OCI-LY1 (cell line): ENCODE measurements at regions not wholly inside any gene's neighbourhood (a gene's known extent, or its start where the extent isn't known, plus 50 kb on each side); places are given as distances from the start of the nearest gene placed in this dataset.

Experiments
- H2AFZ ChIP-seq: fragments of 200-600 bp; sonication (generic), shearing (Covaris generic); 2 replicates; pipeline ENCODE4 v1.6.0; 2014; ENCODE audit warnings: antibody characterized with exemption, mild to moderate bottlenecking, low read length
- H3F3A ChIP-seq: fragments of 200-600 bp; sonication (generic), shearing (Covaris generic); 2 replicates; pipeline ENCODE4 v1.6.0; 2014; ENCODE audit warnings: mild to moderate bottlenecking, antibody characterized with exemption, low read length, moderate library complexity; ENCODE audit not compliant: insufficient read depth
- H3K27ac ChIP-seq: fragments of 200-600 bp; sonication (generic); 2 replicates; pipeline ENCODE4 v1.5.1; 2014; ENCODE audit warnings: low read length, mixed run types, mild to moderate bottlenecking, low read depth; ENCODE audit not compliant: poor library complexity, severe bottlenecking
- H3K27me3 ChIP-seq: fragments of 200-600 bp; sonication (generic); 2 replicates; pipeline ENCODE4 v1.6.0; 2014; ENCODE audit warnings: antibody characterized with exemption, mild to moderate bottlenecking, low read length, moderate library complexity; ENCODE audit not compliant: insufficient read depth
- H3K36me3 ChIP-seq: fragments of 200-600 bp; sonication (generic); 2 replicates; pipeline ENCODE4 v1.6.1; 2014; ENCODE audit warnings: mild to moderate bottlenecking, antibody characterized with exemption, low read length, moderate library complexity, mixed read lengths; ENCODE audit not compliant: insufficient read depth
- H3K4me1 ChIP-seq: fragments of 200-600 bp; sonication (generic); 2 replicates; pipeline ENCODE4 v1.5.1; 2014; ENCODE audit warnings: mild to moderate bottlenecking, low read length, moderate library complexity; ENCODE audit not compliant: insufficient read depth, severe bottlenecking
- H3K4me2 ChIP-seq: fragments of 200-600 bp; sonication (generic), shearing (Covaris generic); 2 replicates; pipeline ENCODE4 v1.6.1; 2014; ENCODE audit warnings: low read length
- H3K4me3 ChIP-seq: fragments of 200-600 bp; sonication (generic); 2 replicates; pipeline ENCODE4 v1.5.1; 2014; ENCODE audit warnings: low read length, low read depth, mild to moderate bottlenecking, mixed read lengths; ENCODE audit not compliant: poor library complexity, severe bottlenecking
- H3K79me2 ChIP-seq: fragments of 200-600 bp; shearing (Covaris generic); 2 replicates; pipeline ENCODE4 v1.6.1; 2016; ENCODE audit warnings: mixed run types, low read length, mixed read lengths; ENCODE audit not compliant: insufficient read depth
- H3K9ac ChIP-seq: fragments of 200-600 bp; sonication (generic), shearing (Covaris generic); 2 replicates; pipeline ENCODE4 v1.6.1; 2014; ENCODE audit warnings: mild to moderate bottlenecking, low read length, mixed read lengths
- H3K9me2 ChIP-seq: fragments of 200-600 bp; sonication (generic), shearing (Covaris generic); 2 replicates; pipeline ENCODE4 v1.6.1; 2014; ENCODE audit warnings: low read depth, mild to moderate bottlenecking, low read length, mixed read lengths
- H3K9me3 ChIP-seq: fragments of 200-600 bp; shearing (Covaris generic); 2 replicates; pipeline ENCODE4 v1.6.1; 2014; ENCODE audit warnings: low read length, mixed read lengths
- H4K20me1 ChIP-seq: fragments of 200-600 bp; sonication (generic), shearing (Covaris generic); 2 replicates; pipeline ENCODE4 v1.6.0; 2016; ENCODE audit warnings: mild to moderate bottlenecking, low read length; ENCODE audit not compliant: insufficient read depth
- CTCF ChIP-seq: fragments of 200-600 bp; sonication (generic), shearing (Covaris generic); IDR thresholded peaks from 2 replicates; pipeline ENCODE4 v1.5.1; 2017; ENCODE audit warnings: mild to moderate bottlenecking, antibody characterized with exemption, low read length, moderate library complexity, mixed read lengths
- EZH2 ChIP-seq: fragments of 200-600 bp; sonication (generic), shearing (Covaris generic); IDR thresholded peaks from 2 replicates; pipeline ENCODE4 v1.8.0; 2017; ENCODE audit warnings: borderline replicate concordance, mixed run types, mild to moderate bottlenecking, antibody characterized with exemption, low read length, moderate library complexity, mixed read lengths

GRCh38 chr1:228884615-228885566, 149.6 kb downstream of the RHOU start:
- TF ChIP-seq EZH2: no peak
- no peak for TF ChIP-seq CTCF
- no peaks in the 10 kb centered on the region for H3K79me2 ChIP-seq
- no peaks in the 10 kb centered on the region for H3K36me3 ChIP-seq
- H3K4me3 ChIP-seq: no peak overlapping the region
- H4K20me1 ChIP-seq: no peaks in the 10 kb centered on the region
- H3K4me1 ChIP-seq: no peaks in the 10 kb centered on the region
- H3F3A ChIP-seq: no peaks in the 10 kb centered on the region
- H3K9me3 ChIP-seq: no peaks in the 10 kb centered on the region
- H3K9ac ChIP-seq: no peak overlapping the region
- no peaks in the 10 kb centered on the region for H3K27me3 ChIP-seq
- no peak overlapping the region for H3K27ac ChIP-seq
- H3K4me2 ChIP-seq: no peak overlapping the region
- no peaks in the 10 kb centered on the region for H3K9me2 ChIP-seq
- no peak overlapping the region for H2AFZ ChIP-seq

- no peak for TF ChIP-seq EZH2
- TF ChIP-seq CTCF: no peak
- Histone ChIP-seq H3K9ac (no peak overlapping the region), H3F3A (no peaks in the 10 kb centered on the region), H2AFZ (no peak overlapping the region), H3K4me3 (no peak overlapping the region), H4K20me1 (no peaks in the 10 kb centered on the region), H3K27me3 (no peaks in the 10 kb centered on the region), H3K9me2 (no peaks in the 10 kb centered on the region), H3K4me1 (no peaks in the 10 kb centered on the region), H3K4me2 (no peak overlapping the region), H3K79me2 (no peaks in the 10 kb centered on the region), H3K27ac (no peak overlapping the region), H3K9me3 (no peaks in the 10 kb centered on the region), H3K36me3 (no peaks in the 10 kb centered on the region)
Measured at GRCh38 chr1:228885845-228886244, 150.6 kb downstream of the RHOU start.

GRCh38 chr1:228887101-228887500, 151.8 kb downstream of the RHOU start:
- H3K4me1 ChIP-seq: no peaks in the 10 kb centered on the region
- H3K27me3 ChIP-seq: no peaks in the 10 kb centered on the region
- TF ChIP-seq CTCF (no peak), EZH2 (no peak)

More at GRCh38 chr1:228887101-228887500, 151.8 kb downstream of the RHOU start:
- Histone ChIP-seq H3K79me2 (no peaks in the 10 kb centered on the region), H3F3A (no peaks in the 10 kb centered on the region), H3K4me3 (no peak overlapping the region), H3K9ac (no peak overlapping the region), H3K27ac (no peak overlapping the region), H3K9me2 (no peaks in the 10 kb centered on the region), H2AFZ (no peak overlapping the region), H4K20me1 (no peaks in the 10 kb centered on the region), H3K4me2 (no peak overlapping the region), H3K36me3 (no peaks in the 10 kb centered on the region), H3K9me3 (no peaks in the 10 kb centered on the region)
